LNCAP (cell line): ENCODE measurements at regions not wholly inside any gene's neighbourhood (a gene's known extent, or its start where the extent isn't known, plus 50 kb on each side); places are given as distances from the start of the nearest gene placed in this dataset.

Source experiments
- CTCF ChIP-seq: fragments of 450-650 bp; IDR thresholded peaks from 2 replicates; pipeline ENCODE4 v1.5.1; 2017; ENCODE audit warnings: mild to moderate bottlenecking

- no peak for TF ChIP-seq CTCF
These were observed 465.3 kb upstream of the CDH4 start for GRCh38 chr20:60786686-60787217.

- TF ChIP-seq CTCF: no peak
These were observed 464.8 kb upstream of the CDH4 start for GRCh38 chr20:60787276-60787675.

GRCh38 chr20:60788070-60788469 is 464.0 kb upstream of the CDH4 start:
- no peak for TF ChIP-seq CTCF

GRCh38 chr20:60789399-60789798 is 462.7 kb upstream of the CDH4 start:
- TF ChIP-seq CTCF: no peak

- no peak for TF ChIP-seq CTCF
These were observed 460.2 kb upstream of the CDH4 start for GRCh38 chr20:60791823-60792222.

- no peak for TF ChIP-seq CTCF
These were observed 459.1 kb upstream of the CDH4 start for GRCh38 chr20:60792941-60793340.

GRCh38 chr20:60794674-60795073 is 457.4 kb upstream of the CDH4 start:
- TF ChIP-seq CTCF: no peak

- no peak for TF ChIP-seq CTCF
These were observed 456.4 kb upstream of the CDH4 start for GRCh38 chr20:60795651-60796050.
